ENCODE measurements at regions not wholly inside any gene's neighbourhood (a gene's known extent, or its start where the extent isn't known, plus 50 kb on each side); places are given as distances from the start of the nearest gene placed in this dataset.

- Histone ChIP-seq H4K20me1 (ENCODE audit: insufficient read depth) (no peaks in the 10 kb centered on the region), H3K36me3 (replicated peaks in 1 of 2; ENCODE audit: control insufficient read depth in 1 of 2, insufficient read depth in 2 of 2, low read length in 1 of 2) (peaks cover 2 to 20% of the 10 kb centered on the region in 2 experiments), H3K4me3 (ENCODE audit: low read depth in 2 of 2, low read length in 1 of 2) (no peak overlapping the region), H3K79me2 (ENCODE audit: insufficient read depth) (no peaks in the 10 kb centered on the region), H2AFZ (ENCODE audit: low read depth) (no peak overlapping the region), H3K9ac (no peak overlapping the region), H3K27ac (ENCODE audit: low read depth in 2 of 2, low read length in 1 of 2) (no peak overlapping the region), H3F3A (replicated peaks; ENCODE audit: insufficient read depth) (no peaks in the 10 kb centered on the region), H3K4me2 (no peak overlapping the region), H3K9me3 (no peaks in the 10 kb centered on the region), H3K9me2 (no peaks in the 10 kb centered on the region), H3K4me1 (ENCODE audit: control insufficient read depth in 1 of 2, insufficient read depth in 2 of 2, low read depth in 1 of 2, low read length in 1 of 2) (no peaks in the 10 kb centered on the region), H3K27me3 (ENCODE audit: insufficient read depth) (no peaks in the 10 kb centered on the region)
- CTCF ChIA-PET: no interaction called here
- DNase-seq: no peak
- POLR2A ChIA-PET: no interaction called here
- 43% methylated on average over 4 of the region's 4 CpGs for WGBS (ENCODE audit: low lambda C conversion rate)
- TF ChIP-seq MEF2A (IDR thresholded peaks at IDR 0.05; ENCODE audit: borderline replicate concordance, low read depth): no peak
- no peak for TF ChIP-seq JUND (IDR thresholded peaks at IDR 0.05)
- no peak for TF ChIP-seq FOXJ3 (CRISPR knock-in tag; IDR thresholded peaks at IDR 0.05)
- TF ChIP-seq USF1 (IDR thresholded peaks at IDR 0.05; ENCODE audit: borderline replicate concordance, low read depth): no peak
- no peak for TF ChIP-seq REST (IDR thresholded peaks at IDR 0.05; ENCODE audit: low read depth, low read length)
- TF ChIP-seq NRF1 (IDR thresholded peaks at IDR 0.05; ENCODE audit: low read depth, low read length): no peak
- TF ChIP-seq NFIC (IDR thresholded peaks at IDR 0.05; ENCODE audit: borderline replicate concordance): no peak
- no peak for TF ChIP-seq USF2 (IDR thresholded peaks at IDR 0.05; ENCODE audit: borderline replicate concordance, low read depth, low read length)
- TF ChIP-seq RFX5 (IDR thresholded peaks at IDR 0.05; ENCODE audit: low read length): no peak
- TF ChIP-seq ZBTB33 (IDR thresholded peaks at IDR 0.05; ENCODE audit: borderline replicate concordance, low read depth): no peak
- TF ChIP-seq POLR2AphosphoS5 (IDR thresholded peaks at IDR 0.05; ENCODE audit: low read depth, low read length): no peak
- TF ChIP-seq TAF1 (IDR thresholded peaks at IDR 0.05; ENCODE audit: borderline replicate concordance, low read depth, low read length): no peak
- TF ChIP-seq RCOR1 (IDR thresholded peaks at IDR 0.05; ENCODE audit: low read length): no peak
- no peak for TF ChIP-seq GATA2 (CRISPR knock-in tag; IDR thresholded peaks at IDR 0.05)
- TF ChIP-seq MAX (IDR thresholded peaks at IDR 0.05; ENCODE audit: low read depth): no peak
These were observed 72.6 kb upstream of the CD99 start for GRCh38 chrX:2618516-2618915.
